ENCODE measurements at regions not wholly inside any gene's neighbourhood (a gene's known extent, or its start where the extent isn't known, plus 50 kb on each side); places are given as distances from the start of the nearest gene placed in this dataset.

GRCh38 chr2:239625156-239625845 lies 224.5 kb upstream of the HDAC4 start:
- H4K20me1 ChIP-seq (ENCODE audit: insufficient read depth, low read length) = no peaks in the 10 kb centered on the region
- H3K4me2 ChIP-seq (replicated peaks; ENCODE audit: extremely low read depth, low read length, poor library complexity, severe bottlenecking) = no peak overlapping the region
- no peaks in the 10 kb centered on the region for H3K36me3 ChIP-seq (replicated peaks in 1 of 2; ENCODE audit: control insufficient read depth in 1 of 2, insufficient read depth in 2 of 2, low read length in 2 of 2)
- intact Hi-C loops (cut with micrococcal nuclease) = no loop called here
- Mint-ChIP-seq H3K36me3 (no peaks in the 10 kb centered on the region), H3K4me3 (no peak overlapping the region), H3K27ac (no peak overlapping the region), H3K4me1 (peaks cover 9% of the 10 kb centered on the region), H3K27me3 (ENCODE audit: low read depth in 3 of 3) (peaks cover 0 to 4% (median 3%) of the 10 kb centered on the region in 3 donors), H3K9me3 (peaks cover 0 to 1% (median 0%) of the 10 kb centered on the region in 7 donors)
- WGBS (ENCODE audit: insufficient coverage) = 100% methylated on average over 3 of the region's 17 CpGs
- no peak overlapping the region for H3K27ac ChIP-seq (ENCODE audit: low read depth in 1 of 2, low read length in 2 of 2)
- no peak overlapping the region for H3K9ac ChIP-seq (ENCODE audit: insufficient read depth, low read length, poor library complexity, severe bottlenecking)
- H3K79me2 ChIP-seq (ENCODE audit: insufficient read depth, low read length) = no peaks in the 10 kb centered on the region
- no peak overlapping the region for H2AFZ ChIP-seq (ENCODE audit: insufficient read depth, low read depth, low read length, poor library complexity, severe bottlenecking)
- no peak for TF ChIP-seq CTCF (IDR thresholded peaks at IDR 0.05)
- no peak overlapping the region for H3K4me3 ChIP-seq (replicated peaks in 1 of 3; ENCODE audit: low read depth in 2 of 3, low read length in 3 of 3)
- H3K4me1 ChIP-seq (ENCODE audit: control insufficient read depth in 1 of 2, insufficient read depth in 2 of 2, low read length in 2 of 2) = peaks cover 0 to 7% of the 10 kb centered on the region in 2 donors
- no peak for DNase-seq
- H3K27me3 ChIP-seq (ENCODE audit: control insufficient read depth in 2 of 2, insufficient read depth in 2 of 2, low read length in 2 of 2) = no peaks in the 10 kb centered on the region
- no peaks in the 10 kb centered on the region for H3K9me3 ChIP-seq (replicated peaks in 1 of 2; ENCODE audit: control insufficient read depth in 1 of 2, insufficient read depth in 1 of 2, low read length in 2 of 2)

DNA sequence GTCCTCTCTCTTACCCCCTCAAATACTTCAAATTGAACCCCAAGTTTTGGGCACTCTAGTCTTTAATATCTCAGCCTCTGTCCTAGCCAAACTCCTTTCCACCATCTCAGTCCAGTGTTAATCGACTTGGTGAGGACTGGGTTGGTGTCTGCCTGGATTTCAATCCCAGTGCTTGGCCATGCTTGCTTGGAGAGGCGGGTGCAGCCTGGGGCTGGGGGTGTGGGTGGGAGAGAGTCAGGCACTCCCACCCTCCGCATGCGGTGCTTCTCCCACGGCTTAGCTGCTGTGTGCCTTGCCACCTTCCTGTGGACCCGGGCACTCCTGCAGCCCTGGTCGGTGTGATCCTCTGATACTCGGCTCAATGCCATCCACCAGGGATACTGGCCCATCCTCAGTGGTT lies 220.8 kb upstream of the HDAC4 start:
- H3K4me2 ChIP-seq (replicated peaks; ENCODE audit: extremely low read depth, low read length, poor library complexity, severe bottlenecking) = no peak overlapping the region
- no peak overlapping the region for H3K4me3 ChIP-seq (replicated peaks in 1 of 3; ENCODE audit: low read depth in 2 of 3, low read length in 3 of 3)
- Mint-ChIP-seq H3K4me3 (no peak overlapping the region), H3K27me3 (ENCODE audit: low read depth in 3 of 3) (peaks cover 0 to 2% (median 0%) of the 10 kb centered on the region in 3 donors), H3K36me3 (no peaks in the 10 kb centered on the region), H3K27ac (no peak overlapping the region), H3K9me3 (peaks cover 7 to 13% (median 9%) of the 10 kb centered on the region in 7 donors), H3K4me1 (peaks cover 9% of the 10 kb centered on the region)
- no peaks in the 10 kb centered on the region for H3K79me2 ChIP-seq (ENCODE audit: insufficient read depth, low read length)
- no peak for TF ChIP-seq CTCF (IDR thresholded peaks at IDR 0.05)
- no peaks in the 10 kb centered on the region for H4K20me1 ChIP-seq (ENCODE audit: insufficient read depth, low read length)
- no peak for DNase-seq
- peaks cover 0 to 7% of the 10 kb centered on the region in 2 donors for H3K4me1 ChIP-seq (ENCODE audit: control insufficient read depth in 1 of 2, insufficient read depth in 2 of 2, low read length in 2 of 2)
- no peak overlapping the region for H3K9ac ChIP-seq (ENCODE audit: insufficient read depth, low read length, poor library complexity, severe bottlenecking)
- 100% methylated on average over 5 of the region's 8 CpGs for WGBS (ENCODE audit: insufficient coverage)
- no peak overlapping the region for H2AFZ ChIP-seq (ENCODE audit: insufficient read depth, low read depth, low read length, poor library complexity, severe bottlenecking)
- no peaks in the 10 kb centered on the region for H3K36me3 ChIP-seq (replicated peaks in 1 of 2; ENCODE audit: control insufficient read depth in 1 of 2, insufficient read depth in 2 of 2, low read length in 2 of 2)
- no peak overlapping the region for H3K27ac ChIP-seq (ENCODE audit: low read depth in 1 of 2, low read length in 2 of 2)
- intact Hi-C loops (cut with micrococcal nuclease) = no loop called here
- peaks cover 5 to 11% of the 10 kb centered on the region in 2 donors for H3K9me3 ChIP-seq (replicated peaks in 1 of 2; ENCODE audit: control insufficient read depth in 1 of 2, insufficient read depth in 1 of 2, low read length in 2 of 2)
- H3K27me3 ChIP-seq (ENCODE audit: control insufficient read depth in 2 of 2, insufficient read depth in 2 of 2, low read length in 2 of 2) = no peaks in the 10 kb centered on the region
